Common myeloid progenitor, CD34-positive (primary cell): ENCODE measurements at regions not wholly inside any gene's neighbourhood (a gene's known extent, or its start where the extent isn't known, plus 50 kb on each side); places are given as distances from the start of the nearest gene placed in this dataset.

ENCODE experiments used
- CTCF ChIA-PET: fragments of 350-600 bp; sonication (Branson Sonifier 250); formaldehyde crosslinking; loops from one replicate; lab custom pipeline; 2021; ENCODE audit warnings: antibody characterized with exemption; lab: Charles Lee
- POLR2A ChIA-PET: fragments of 350-600 bp; sonication (Branson Sonifier 250); formaldehyde crosslinking; loops from one replicate; lab custom pipeline; 2021; ENCODE audit warnings: antibody characterized with exemption; lab: Charles Lee
- DNase-seq, 3 donors: peaks; one replicate each; pipeline versions ENCODE4 v3.0.0 to v3.0.0-alpha.2; 2013
- H3K27ac ChIP-seq, 2 experiments: 1 replicate in 1 of 2; 2 replicates in 1 of 2; pipeline ENCODE4 v1.7.0; 2013; ENCODE audit warnings: inconsistent platforms in 2 of 2, low read length in 2 of 2, mild to moderate bottlenecking in 2 of 2, low read depth in 1 of 2, moderate library complexity in 1 of 2; ENCODE audit not compliant: severe bottlenecking in 2 of 2, insufficient read depth in 1 of 2, poor library complexity in 1 of 2
- H3K27me3 ChIP-seq, 5 experiments: replicated peaks in 2 of 5; 1 replicate in 3 of 5; 2 replicates in 2 of 5; pipeline versions ENCODE4 v1.6.1 to v1.7.0; 2013; ENCODE audit warnings: low read length in 4 of 5, mild to moderate bottlenecking in 2 of 5, moderate library complexity in 2 of 5, inconsistent platforms in 1 of 5; ENCODE audit not compliant: insufficient read depth in 5 of 5, control insufficient read depth in 4 of 5
- H3K36me3 ChIP-seq, 4 experiments: 1 replicate in 2 of 4; 2 replicates in 2 of 4; pipeline versions ENCODE4 v1.6.1 to v1.7.0; 2013; ENCODE audit warnings: low read length in 3 of 4, control low read depth in 1 of 4, mild to moderate bottlenecking in 1 of 4; ENCODE audit not compliant: control insufficient read depth in 4 of 4, insufficient read depth in 4 of 4
- H3K4me1 ChIP-seq, 4 experiments: 1 replicate in 3 of 4; 2 replicates in 1 of 4; pipeline versions ENCODE4 v1.6.1 to v1.7.1; 2013; ENCODE audit warnings: low read length in 3 of 4, mild to moderate bottlenecking in 3 of 4, control low read depth in 1 of 4, inconsistent platforms in 1 of 4, moderate library complexity in 1 of 4; ENCODE audit not compliant: control insufficient read depth in 4 of 4, insufficient read depth in 4 of 4; ENCODE audit errors: control extremely low read depth in 1 of 4
- H3K4me3 ChIP-seq, 7 experiments: 1 replicate in 4 of 7; 2 replicates in 3 of 7; pipeline versions ENCODE4 v1.5.1 to v1.7.0; 2013; ENCODE audit warnings: mild to moderate bottlenecking in 7 of 7, low read length in 6 of 7, moderate library complexity in 6 of 7, inconsistent platforms in 2 of 7, low read depth in 2 of 7, control low read depth in 1 of 7; ENCODE audit not compliant: insufficient read depth in 4 of 7, control insufficient read depth in 1 of 7; ENCODE audit errors: extremely low read depth in 1 of 7
- H3K9me3 ChIP-seq, 5 experiments: 1 replicate in 4 of 5; 2 replicates in 1 of 5; pipeline versions ENCODE4 v1.6.1 to v1.7.1; 2013; ENCODE audit warnings: low read length in 4 of 5, mild to moderate bottlenecking in 2 of 5, inconsistent platforms in 1 of 5, low read depth in 1 of 5, moderate library complexity in 1 of 5; ENCODE audit not compliant: control insufficient read depth in 4 of 5, insufficient read depth in 2 of 5; ENCODE audit errors: control extremely low read depth in 1 of 5
- WGBS: methylation state at CpG from one replicate; pipeline ENCODE4 v1.1.5; 2013; ENCODE audit not compliant: insufficient coverage; 5-methylcytosine and 5-hydroxymethylcytosine counted together

GRCh38 chr3:117261983-117262421 is 552.4 kb downstream of the TUSC7 start:
- Histone ChIP-seq H3K27ac (no peak overlapping the region), H3K27me3 (no peaks in the 10 kb centered on the region), H3K4me3 (no peak overlapping the region), H3K9me3 (no peaks in the 10 kb centered on the region), H3K4me1 (no peaks in the 10 kb centered on the region), H3K36me3 (no peaks in the 10 kb centered on the region)
- 57% methylated on average over 1 of the region's 2 CpGs for WGBS
- POLR2A ChIA-PET: no interaction called here
- no peak for DNase-seq
- CTCF ChIA-PET: no interaction called here

GRCh38 chr3:117263270-117263669 is 553.7 kb downstream of the TUSC7 start:
- Histone ChIP-seq H3K9me3 (no peaks in the 10 kb centered on the region), H3K4me3 (no peak overlapping the region), H3K36me3 (no peaks in the 10 kb centered on the region), H3K4me1 (no peaks in the 10 kb centered on the region), H3K27ac (no peak overlapping the region), H3K27me3 (no peaks in the 10 kb centered on the region)
- WGBS: 100% methylated on average over 2 of the region's 3 CpGs
- ChIA-PET POLR2A (no interaction called here), CTCF (no interaction called here)
- DNase-seq: no peak

GRCh38 chr3:117263745-117264144 is 554.2 kb downstream of the TUSC7 start:
- Histone ChIP-seq H3K9me3 (no peaks in the 10 kb centered on the region), H3K4me1 (no peaks in the 10 kb centered on the region), H3K27ac (no peak overlapping the region), H3K36me3 (no peaks in the 10 kb centered on the region), H3K4me3 (no peak overlapping the region), H3K27me3 (no peaks in the 10 kb centered on the region)
- ChIA-PET POLR2A (no interaction called here), CTCF (no interaction called here)
- no peak for DNase-seq
- WGBS: no CpG with 5 or more reads among the region's 1 CpG

- H3K27me3 ChIP-seq: no peaks in the 10 kb centered on the region
- H3K9me3 ChIP-seq: no peaks in the 10 kb centered on the region
- H3K36me3 ChIP-seq: no peaks in the 10 kb centered on the region
- WGBS: no CpG with 5 or more reads among the region's 2 CpGs
- CTCF ChIA-PET: interaction anchor here (1.4 kb wide), 1 partner anchor 15 kb away, joined by 3 read pairs; no protein-coding TSS in a partner anchor
- POLR2A ChIA-PET: no interaction called here
- no peak overlapping the region for H3K4me3 ChIP-seq
- H3K4me1 ChIP-seq: no peaks in the 10 kb centered on the region
- DNase-seq: no peak
- no peak overlapping the region for H3K27ac ChIP-seq
These were observed 554.8 kb downstream of the TUSC7 start for GRCh38 chr3:117264204-117264994.

GRCh38 chr3:117266806-117267205 is 557.2 kb downstream of the TUSC7 start:
- Histone ChIP-seq H3K36me3 (no peaks in the 10 kb centered on the region), H3K4me3 (no peak overlapping the region), H3K27me3 (no peaks in the 10 kb centered on the region), H3K9me3 (no peaks in the 10 kb centered on the region), H3K4me1 (no peaks in the 10 kb centered on the region), H3K27ac (no peak overlapping the region)
- ChIA-PET POLR2A (no interaction called here), CTCF (no interaction called here)
- DNase-seq: peak in 2 of 3 donors; percentile 11 to 18

GRCh38 chr3:117268318-117268717 is 558.7 kb downstream of the TUSC7 start:
- no peak for DNase-seq
- Histone ChIP-seq H3K9me3 (no peaks in the 10 kb centered on the region), H3K4me3 (no peak overlapping the region), H3K4me1 (no peaks in the 10 kb centered on the region), H3K27ac (no peak overlapping the region), H3K27me3 (no peaks in the 10 kb centered on the region), H3K36me3 (no peaks in the 10 kb centered on the region)
- POLR2A ChIA-PET: no interaction called here
- no CpG with 5 or more reads among the region's 2 CpGs for WGBS
- CTCF ChIA-PET: no interaction called here

- WGBS: 100% methylated on average over 1 of the region's 2 CpGs
These were observed 562.7 kb downstream of the TUSC7 start for GRCh38 chr3:117272274-117272673.

More at GRCh38 chr3:117272274-117272673, 562.7 kb downstream of the TUSC7 start:
- DNase-seq: no peak
- Histone ChIP-seq H3K27me3 (no peaks in the 10 kb centered on the region), H3K36me3 (no peaks in the 10 kb centered on the region), H3K9me3 (no peaks in the 10 kb centered on the region), H3K4me3 (no peak overlapping the region), H3K4me1 (no peaks in the 10 kb centered on the region), H3K27ac (no peak overlapping the region)
- ChIA-PET POLR2A (no interaction called here), CTCF (no interaction called here)
